ENCODE measurements at regions not wholly inside any gene's neighbourhood (a gene's known extent, or its start where the extent isn't known, plus 50 kb on each side); places are given as distances from the start of the nearest gene placed in this dataset.

DNA sequence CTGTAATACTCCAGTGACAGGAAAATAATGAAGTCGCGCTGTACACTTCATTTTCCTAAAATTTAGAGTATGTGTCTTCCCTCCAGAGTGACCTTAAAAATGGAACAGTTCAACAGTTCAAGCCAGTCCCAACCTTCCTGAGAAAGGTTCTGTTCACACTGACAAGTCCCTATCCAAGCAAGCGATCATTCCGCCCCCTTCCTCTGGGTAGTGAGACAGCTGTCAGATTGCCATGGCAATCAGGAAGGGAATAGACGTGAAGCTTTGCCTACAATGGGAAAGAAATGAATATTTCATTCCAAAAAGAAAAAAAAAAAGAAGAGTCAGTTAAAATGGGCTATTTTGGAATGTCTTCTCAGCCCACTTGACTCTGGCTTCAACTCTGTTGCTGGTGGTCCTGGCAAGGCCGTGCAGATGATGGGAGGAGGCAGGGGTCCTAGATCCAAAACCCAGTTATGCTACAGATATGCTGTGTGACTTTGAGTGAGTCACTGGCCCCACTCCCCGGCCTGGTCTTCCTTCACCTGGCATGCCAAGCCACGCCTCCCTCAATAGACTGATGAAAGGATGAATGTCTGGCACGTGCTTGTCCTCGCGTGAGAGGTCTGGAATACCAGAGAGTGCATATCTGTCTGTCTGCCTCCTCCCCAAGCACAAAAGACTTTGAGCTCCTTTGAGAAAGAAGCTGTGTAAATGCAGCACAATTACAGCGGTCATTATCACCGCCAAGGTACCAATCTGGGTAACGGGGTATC lies 165.8 kb upstream of the WWC1 start (continued):
- TF ChIP-seq EZH2 (IDR thresholded peaks at IDR 0.05; ENCODE audit: borderline replicate concordance, insufficient read depth, low read length, poor library complexity, severe bottlenecking) (no peak), MXI1 (conservative IDR thresholded peaks at IDR 0.05; ENCODE audit: poor library complexity, severe bottlenecking) (no peak)

GRCh38 chr5:168126606-168127005 lies 164.8 kb upstream of the WWC1 start:
- Histone ChIP-seq H3K9me2 (ENCODE audit: insufficient read depth, low read length) (no peaks in the 10 kb centered on the region), H4K20me1 (ENCODE audit: insufficient read depth) (no peaks in the 10 kb centered on the region), H3K4me2 (ENCODE audit: low read length) (no peak overlapping the region), H3K9me3 (ENCODE audit: low read length) (no peaks in the 10 kb centered on the region), H3K27me3 (ENCODE audit: insufficient read depth, low read depth, low read length) (no peaks in the 10 kb centered on the region), H3K79me2 (replicated peaks; ENCODE audit: insufficient read depth, low read length) (no peaks in the 10 kb centered on the region), H2AFZ (ENCODE audit: low read depth, low read length) (no peak overlapping the region), H3K4me3 (ENCODE audit: low read length) (no peak overlapping the region), H3K27ac (ENCODE audit: low read length) (no peak overlapping the region), H3K36me3 (ENCODE audit: insufficient read depth, low read length) (no peaks in the 10 kb centered on the region), H3K9ac (ENCODE audit: low read length) (no peak overlapping the region), H3F3A (ENCODE audit: insufficient read depth, low read length, poor library complexity, severe bottlenecking) (no peaks in the 10 kb centered on the region)
- TF ChIP-seq, protein P1, sequence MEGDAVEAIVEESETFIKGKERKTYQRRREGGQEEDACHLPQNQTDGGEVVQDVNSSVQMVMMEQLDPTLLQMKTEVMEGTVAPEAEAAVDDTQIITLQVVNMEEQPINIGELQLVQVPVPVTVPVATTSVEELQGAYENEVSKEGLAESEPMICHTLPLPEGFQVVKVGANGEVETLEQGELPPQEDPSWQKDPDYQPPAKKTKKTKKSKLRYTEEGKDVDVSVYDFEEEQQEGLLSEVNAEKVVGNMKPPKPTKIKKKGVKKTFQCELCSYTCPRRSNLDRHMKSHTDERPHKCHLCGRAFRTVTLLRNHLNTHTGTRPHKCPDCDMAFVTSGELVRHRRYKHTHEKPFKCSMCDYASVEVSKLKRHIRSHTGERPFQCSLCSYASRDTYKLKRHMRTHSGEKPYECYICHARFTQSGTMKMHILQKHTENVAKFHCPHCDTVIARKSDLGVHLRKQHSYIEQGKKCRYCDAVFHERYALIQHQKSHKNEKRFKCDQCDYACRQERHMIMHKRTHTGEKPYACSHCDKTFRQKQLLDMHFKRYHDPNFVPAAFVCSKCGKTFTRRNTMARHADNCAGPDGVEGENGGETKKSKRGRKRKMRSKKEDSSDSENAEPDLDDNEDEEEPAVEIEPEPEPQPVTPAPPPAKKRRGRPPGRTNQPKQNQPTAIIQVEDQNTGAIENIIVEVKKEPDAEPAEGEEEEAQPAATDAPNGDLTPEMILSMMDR (IDR thresholded peaks at IDR 0.05; ENCODE audit: poor library complexity, severe bottlenecking), result no peak
- TF ChIP-seq SMC3 (conservative IDR thresholded peaks at IDR 0.05; ENCODE audit: poor library complexity) (no peak), RAD21 (conservative IDR thresholded peaks at IDR 0.05) (no peak), MXI1 (conservative IDR thresholded peaks at IDR 0.05; ENCODE audit: poor library complexity, severe bottlenecking) (no peak), EP300 (conservative IDR thresholded peaks at IDR 0.05; ENCODE audit: poor library complexity, severe bottlenecking) (no peak), EZH2 (IDR thresholded peaks at IDR 0.05; ENCODE audit: borderline replicate concordance, insufficient read depth, low read length, poor library complexity, severe bottlenecking) (no peak), TAF1 (IDR thresholded peaks at IDR 0.05; ENCODE audit: low read depth) (no peak), POLR2AphosphoS5 (IDR thresholded peaks at IDR 0.05) (no peak)
- TF ChIP-seq, protein P2, sequence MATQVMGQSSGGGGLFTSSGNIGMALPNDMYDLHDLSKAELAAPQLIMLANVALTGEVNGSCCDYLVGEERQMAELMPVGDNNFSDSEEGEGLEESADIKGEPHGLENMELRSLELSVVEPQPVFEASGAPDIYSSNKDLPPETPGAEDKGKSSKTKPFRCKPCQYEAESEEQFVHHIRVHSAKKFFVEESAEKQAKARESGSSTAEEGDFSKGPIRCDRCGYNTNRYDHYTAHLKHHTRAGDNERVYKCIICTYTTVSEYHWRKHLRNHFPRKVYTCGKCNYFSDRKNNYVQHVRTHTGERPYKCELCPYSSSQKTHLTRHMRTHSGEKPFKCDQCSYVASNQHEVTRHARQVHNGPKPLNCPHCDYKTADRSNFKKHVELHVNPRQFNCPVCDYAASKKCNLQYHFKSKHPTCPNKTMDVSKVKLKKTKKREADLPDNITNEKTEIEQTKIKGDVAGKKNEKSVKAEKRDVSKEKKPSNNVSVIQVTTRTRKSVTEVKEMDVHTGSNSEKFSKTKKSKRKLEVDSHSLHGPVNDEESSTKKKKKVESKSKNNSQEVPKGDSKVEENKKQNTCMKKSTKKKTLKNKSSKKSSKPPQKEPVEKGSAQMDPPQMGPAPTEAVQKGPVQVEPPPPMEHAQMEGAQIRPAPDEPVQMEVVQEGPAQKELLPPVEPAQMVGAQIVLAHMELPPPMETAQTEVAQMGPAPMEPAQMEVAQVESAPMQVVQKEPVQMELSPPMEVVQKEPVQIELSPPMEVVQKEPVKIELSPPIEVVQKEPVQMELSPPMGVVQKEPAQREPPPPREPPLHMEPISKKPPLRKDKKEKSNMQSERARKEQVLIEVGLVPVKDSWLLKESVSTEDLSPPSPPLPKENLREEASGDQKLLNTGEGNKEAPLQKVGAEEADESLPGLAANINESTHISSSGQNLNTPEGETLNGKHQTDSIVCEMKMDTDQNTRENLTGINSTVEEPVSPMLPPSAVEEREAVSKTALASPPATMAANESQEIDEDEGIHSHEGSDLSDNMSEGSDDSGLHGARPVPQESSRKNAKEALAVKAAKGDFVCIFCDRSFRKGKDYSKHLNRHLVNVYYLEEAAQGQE (IDR thresholded peaks at IDR 0.05; ENCODE audit: borderline replicate concordance), result no peak

GRCh38 chr5:168128111-168128510 lies 163.3 kb upstream of the WWC1 start:
- H3K9me3 ChIP-seq (ENCODE audit: low read length), result no peaks in the 10 kb centered on the region
- no peaks in the 10 kb centered on the region for H3K9me2 ChIP-seq (ENCODE audit: insufficient read depth, low read length)
- no peak overlapping the region for H3K4me3 ChIP-seq (ENCODE audit: low read length)
- no peak overlapping the region for H2AFZ ChIP-seq (ENCODE audit: low read depth, low read length)
- H4K20me1 ChIP-seq (ENCODE audit: insufficient read depth), result no peaks in the 10 kb centered on the region
- no peaks in the 10 kb centered on the region for H3K79me2 ChIP-seq (replicated peaks; ENCODE audit: insufficient read depth, low read length)
- no peaks in the 10 kb centered on the region for H3K27me3 ChIP-seq (ENCODE audit: insufficient read depth, low read depth, low read length)
- no peaks in the 10 kb centered on the region for H3F3A ChIP-seq (ENCODE audit: insufficient read depth, low read length, poor library complexity, severe bottlenecking)
- TF ChIP-seq EZH2 (IDR thresholded peaks at IDR 0.05; ENCODE audit: borderline replicate concordance, insufficient read depth, low read length, poor library complexity, severe bottlenecking) (no peak), TAF1 (IDR thresholded peaks at IDR 0.05; ENCODE audit: low read depth) (no peak), POLR2AphosphoS5 (IDR thresholded peaks at IDR 0.05) (no peak), EP300 (conservative IDR thresholded peaks at IDR 0.05; ENCODE audit: poor library complexity, severe bottlenecking) (no peak), SMC3 (conservative IDR thresholded peaks at IDR 0.05; ENCODE audit: poor library complexity) (no peak)
- TF ChIP-seq, protein P2 (IDR thresholded peaks at IDR 0.05; ENCODE audit: borderline replicate concordance), result no peak
- TF ChIP-seq, protein P1 (IDR thresholded peaks at IDR 0.05; ENCODE audit: poor library complexity, severe bottlenecking), result no peak
- H3K4me2 ChIP-seq (ENCODE audit: low read length), result no peak overlapping the region
- no peak overlapping the region for H3K9ac ChIP-seq (ENCODE audit: low read length)
- no peak overlapping the region for H3K27ac ChIP-seq (ENCODE audit: low read length)
- no peaks in the 10 kb centered on the region for H3K36me3 ChIP-seq (ENCODE audit: insufficient read depth, low read length)
